IMR-90 (cell line): ENCODE measurements at regions not wholly inside any gene's neighbourhood (a gene's known extent, or its start where the extent isn't known, plus 50 kb on each side); places are given as distances from the start of the nearest gene placed in this dataset.

Experiments used
- ATAC-seq: fragments of 200-7000 bp; cut with Tn5 transposase; 2 replicates; pipeline ENCODE4 v1.9.1; 2020; ENCODE audit warnings: low read depth, mild to moderate bottlenecking, moderate library complexity
- BruUV-seq: library from RNA; stranded (reverse); fragments of 400-500 nt; replicated peaks from 2 replicates; lab custom pipeline; 2021; lab: Mats Ljungman, UMichigan
- CTCF ChIA-PET: fragments of 300-600 bp; formaldehyde crosslinking; extraction: SDS; loops from one replicate; lab custom pipeline; 2021; ENCODE audit warnings: antibody characterized with exemption; lab: Yijun Ruan, JAX
- POLR2A ChIA-PET: fragments of 300-600 bp; sonication (Branson Sonifier 250); formaldehyde crosslinking; loops from one replicate; lab custom pipeline; 2022; ENCODE audit warnings: antibody characterized with exemption; ENCODE audit not compliant: unreplicated experiment; lab: Charles Lee
- DNase-seq: peaks from one replicate; pipeline ENCODE4 v3.0.0; 2013
- H2AFZ ChIP-seq: replicated peaks from 2 replicates; pipeline ENCODE3; 2013; ENCODE audit warnings: low read length, mild to moderate bottlenecking; ENCODE audit not compliant: poor library complexity
- H2AK5ac ChIP-seq: 2 replicates; pipeline ENCODE4 v1.6.1; 2013; ENCODE audit warnings: low read depth, low read length, inconsistent platforms
- H2AK9ac ChIP-seq: replicated peaks from 2 replicates; pipeline ENCODE3; 2013; ENCODE audit warnings: mild to moderate bottlenecking, low read depth, low read length, moderate library complexity; ENCODE audit not compliant: poor library complexity
- H2BK120ac ChIP-seq: 2 replicates; pipeline ENCODE4 v1.6.1; 2013; ENCODE audit warnings: low read depth, low read length, inconsistent platforms
- H2BK15ac ChIP-seq: 3 replicates; pipeline ENCODE4 v1.6.1; 2013; ENCODE audit warnings: low read depth, low read length, inconsistent platforms
- H2BK20ac ChIP-seq: 2 replicates; pipeline ENCODE4 v1.6.1; 2013; ENCODE audit warnings: low read depth, mild to moderate bottlenecking, inconsistent platforms, low read length, moderate library complexity
- H2BK5ac ChIP-seq: 2 replicates; pipeline ENCODE4 v1.6.1; 2013; ENCODE audit warnings: mild to moderate bottlenecking, low read depth, low read length, inconsistent platforms; ENCODE audit not compliant: poor library complexity, severe bottlenecking
- H3K14ac ChIP-seq: replicated peaks from 2 replicates; pipeline ENCODE4 v1.6.1; 2013; ENCODE audit warnings: low read depth, low read length, inconsistent platforms
- H3K18ac ChIP-seq: 2 replicates; pipeline ENCODE4 v1.6.1; 2013; ENCODE audit warnings: low read depth, low read length, control low read depth
- H3K23ac ChIP-seq: 2 replicates; pipeline ENCODE4 v1.6.1; 2013; ENCODE audit warnings: low read depth, low read length, inconsistent platforms
- H3K27ac ChIP-seq: 2 replicates; pipeline ENCODE4 v1.5.1; 2013; ENCODE audit warnings: mild to moderate bottlenecking, control low read depth, low read length; ENCODE audit not compliant: insufficient read depth
- H3K27me3 ChIP-seq: 2 replicates; pipeline ENCODE4 v1.6.1; 2013; ENCODE audit warnings: low read length; ENCODE audit not compliant: control insufficient read depth, insufficient read depth
- H3K36me3 ChIP-seq: 2 replicates; pipeline ENCODE4 v1.6.1; 2013; ENCODE audit warnings: low read length, mixed read lengths; ENCODE audit not compliant: control insufficient read depth, insufficient read depth
- H3K4ac ChIP-seq: 2 replicates; pipeline ENCODE4 v1.6.1; 2013; ENCODE audit warnings: low read depth, low read length, inconsistent platforms
- H3K4me1 ChIP-seq: 2 replicates; pipeline ENCODE4 v1.6.1; 2013; ENCODE audit warnings: low read length, mixed read lengths; ENCODE audit not compliant: control insufficient read depth, insufficient read depth
- H3K4me2 ChIP-seq: 2 replicates; pipeline ENCODE4 v1.6.1; 2013; ENCODE audit warnings: low read depth, mild to moderate bottlenecking, control low read depth, low read length, moderate library complexity
- H3K4me3 ChIP-seq: 2 replicates; pipeline ENCODE4 v1.5.1; 2013; ENCODE audit warnings: low read depth, mild to moderate bottlenecking, control low read depth, low read length, moderate library complexity; ENCODE audit not compliant: insufficient read depth
- H3K56ac ChIP-seq: 2 replicates; pipeline ENCODE4 v1.6.1; 2013; ENCODE audit warnings: low read length, inconsistent platforms; ENCODE audit not compliant: insufficient read depth; ENCODE audit errors: extremely low read depth
- H3K79me1 ChIP-seq, 2 experiments: 2 replicates each; pipeline ENCODE4 v1.6.1; 2013; ENCODE audit warnings: low read length in 2 of 2, inconsistent platforms in 1 of 2, low read depth in 1 of 2
- H3K9ac ChIP-seq: 2 replicates; pipeline ENCODE4 v1.6.1; 2013; ENCODE audit warnings: low read depth, low read length, control low read depth
- H3K9me1 ChIP-seq: 2 replicates; pipeline ENCODE4 v1.6.1; 2013; ENCODE audit warnings: low read length, inconsistent platforms; ENCODE audit not compliant: insufficient read depth
- H3K9me3 ChIP-seq: 2 replicates; pipeline ENCODE4 v1.6.1; 2013; ENCODE audit warnings: low read length; ENCODE audit not compliant: control insufficient read depth, insufficient read depth
- H4K20me1 ChIP-seq: 2 replicates; pipeline ENCODE4 v1.6.1; 2013; ENCODE audit warnings: low read length, inconsistent platforms; ENCODE audit not compliant: insufficient read depth
- H4K5ac ChIP-seq: 2 replicates; pipeline ENCODE4 v1.6.1; 2013; ENCODE audit warnings: mild to moderate bottlenecking, low read depth, low read length, control low read depth
- H4K8ac ChIP-seq, 2 experiments: 2 replicates each; pipeline ENCODE4 v1.6.1; 2013; ENCODE audit warnings: low read depth in 2 of 2, low read length in 2 of 2, control low read depth in 1 of 2, inconsistent platforms in 1 of 2
- H4K91ac ChIP-seq: 2 replicates; pipeline ENCODE4 v1.6.1; 2013; ENCODE audit warnings: low read depth, low read length, inconsistent platforms; ENCODE audit not compliant: insufficient read depth
- BHLHE40 ChIP-seq: fragments of 150-350 bp; IDR thresholded peaks from 2 replicates; pipeline ENCODE4 v1.6.1; 2016; ENCODE audit warnings: mild to moderate bottlenecking, low read depth, low read length
- CEBPB ChIP-seq: IDR thresholded peaks from 2 replicates; pipeline ENCODE4 v1.6.1; 2012; ENCODE audit warnings: low read depth, low read length, improper control_type of control experiment
- CHD1 ChIP-seq: IDR thresholded peaks from 2 replicates; pipeline ENCODE4 v1.6.1; 2012; ENCODE audit warnings: low read depth, low read length, improper control_type of control experiment
- CTCF ChIP-seq: conservative IDR thresholded peaks from 2 replicates; pipeline ENCODE4 v1.5.1; 2012; ENCODE audit warnings: mild to moderate bottlenecking, low read depth, low read length, improper control_type of control experiment
- ELK1 ChIP-seq: fragments of 150-350 bp; IDR thresholded peaks from 2 replicates; pipeline ENCODE4 v1.6.1; 2016; ENCODE audit warnings: low read depth, mild to moderate bottlenecking, low read length, moderate library complexity, borderline replicate concordance
- FOS ChIP-seq: fragments of 150-350 bp; IDR thresholded peaks from 2 replicates; pipeline ENCODE4 v1.6.1; 2016; ENCODE audit warnings: low read depth, low read length
- MAFK ChIP-seq: IDR thresholded peaks from 2 replicates; pipeline ENCODE4 v1.6.1; 2012; ENCODE audit warnings: low read depth, low read length, improper control_type of control experiment
- MAZ ChIP-seq: IDR thresholded peaks from 2 replicates; pipeline ENCODE4 v1.6.1; 2012; ENCODE audit warnings: low read depth, mild to moderate bottlenecking, low read length, improper control_type of control experiment, moderate library complexity, borderline replicate concordance
- MXI1 ChIP-seq: IDR thresholded peaks from 2 replicates; pipeline ENCODE4 v1.6.1; 2012; ENCODE audit warnings: low read depth, mild to moderate bottlenecking, low read length, moderate library complexity, borderline replicate concordance
- NFE2L2 ChIP-seq: fragments of 150-350 bp; IDR thresholded peaks from 2 replicates; pipeline ENCODE4 v1.6.1; 2016; ENCODE audit warnings: low read depth, mild to moderate bottlenecking, low read length
- POLR2A ChIP-seq: IDR thresholded peaks from 2 replicates; pipeline ENCODE4 v1.6.1; 2012; ENCODE audit warnings: mild to moderate bottlenecking, low read depth, low read length
- RAD21 ChIP-seq: IDR thresholded peaks from 2 replicates; pipeline ENCODE4 v1.6.1; 2012; ENCODE audit warnings: low read length, improper control_type of control experiment
- RCOR1 ChIP-seq: IDR thresholded peaks from 2 replicates; pipeline ENCODE4 v1.6.1; 2012; ENCODE audit warnings: mild to moderate bottlenecking, low read length, improper control_type of control experiment; ENCODE audit not compliant: insufficient replicate concordance
- RFX5 ChIP-seq: IDR thresholded peaks from 2 replicates; pipeline ENCODE4 v1.8.0; 2012; ENCODE audit warnings: low read depth, mild to moderate bottlenecking, low read length, moderate library complexity
- SMC3 ChIP-seq: fragments of 150-350 bp; IDR thresholded peaks from 2 replicates; pipeline ENCODE4 v1.6.1; 2016; ENCODE audit warnings: low read depth, mild to moderate bottlenecking, antibody characterized with exemption, low read length, moderate library complexity
- USF2 ChIP-seq: fragments of 150-350 bp; IDR thresholded peaks from 2 replicates; pipeline ENCODE4 v1.6.1; 2017; ENCODE audit warnings: mild to moderate bottlenecking, antibody characterized with exemption, low read length, low read depth
- WGBS, 2 experiments: methylation state at CpG; one replicate each; pipeline versions ENCODE4 v1.1.5 to v1.1.7; 2013; ENCODE audit warnings: missing lambda C conversion rate in 2 of 2; ENCODE audit not compliant: insufficient read length in 1 of 2; ENCODE audit errors: extremely low coverage in 2 of 2; 5-methylcytosine and 5-hydroxymethylcytosine counted together
- dilution Hi-C: fragments of 300-500 bp; cut with HindIII; formaldehyde crosslinking; loops from one replicate; pipeline ENCODE4 v1.14.3; 2018; ENCODE audit warnings: low sequenced_read_pairs; ENCODE audit not compliant: unreplicated experiment
- in situ Hi-C: fragments of 300-500 bp; cut with MboI; formaldehyde crosslinking; loops from 3 replicates; pipeline ENCODE4 v1.14.3; 2019; ENCODE audit warnings: low sequenced_read_pairs, inconsistent platforms, mixed read lengths
- intact Hi-C: fragments of 100-400 bp; cut with micrococcal nuclease; formaldehyde crosslinking; loops from 2 replicates; pipeline ENCODE4 v1.10.0; 2022

- H3K18ac ChIP-seq, result no peak overlapping the region
- no peak overlapping the region for H3K27ac ChIP-seq
- H3K4ac ChIP-seq, result no peak overlapping the region
- in situ Hi-C loops (no loop called here), intact Hi-C loops (no loop called here), dilution Hi-C loops (no loop called here)
- H2BK20ac ChIP-seq, result no peak overlapping the region
- H2BK15ac ChIP-seq, result no peak overlapping the region
- no peak overlapping the region for H3K4me2 ChIP-seq
- no peak overlapping the region for H2AK5ac ChIP-seq
- no peak overlapping the region for H2AK9ac ChIP-seq
- no peaks in the 10 kb centered on the region for H3K79me1 ChIP-seq
- no peak overlapping the region for H2AFZ ChIP-seq
- ChIA-PET CTCF (no interaction called here), POLR2A (no interaction called here)
- no peaks in the 10 kb centered on the region for H4K20me1 ChIP-seq
- H2BK5ac ChIP-seq, result no peak overlapping the region
- H4K8ac ChIP-seq, result no peak overlapping the region
- H3K56ac ChIP-seq, result no peak overlapping the region
- no peaks in the 10 kb centered on the region for H3K36me3 ChIP-seq
- no peak overlapping the region for H3K23ac ChIP-seq
- no peak overlapping the region for H3K14ac ChIP-seq
- H3K4me3 ChIP-seq, result no peak overlapping the region
- H3K27me3 ChIP-seq, result no peaks in the 10 kb centered on the region; the same call in 1 of the 2 replicates
- H3K4me1 ChIP-seq, result peaks cover 17% of the 10 kb centered on the region
- no peak overlapping the region for H4K5ac ChIP-seq
- peaks cover 24% of the 10 kb centered on the region for H3K9me1 ChIP-seq
- H3K9me3 ChIP-seq, result no peaks in the 10 kb centered on the region
- DNase-seq (no peak), ATAC-seq (no peak)
- no peak overlapping the region for H4K91ac ChIP-seq
- 25% methylated on average over 1 of the region's 4 CpGs; no CpG with 5 or more reads in 1 of the 2 experiments for WGBS, 2 experiments
- TF ChIP-seq USF2 (no peak), SMC3 (no peak), BHLHE40 (no peak), POLR2A (no peak), MAZ (no peak), FOS (no peak), ELK1 (no peak), CTCF (no peak), MXI1 (no peak), CEBPB (no peak), RAD21 (no peak), CHD1 (no peak), RCOR1 (no peak), NFE2L2 (no peak), RFX5 (no peak), MAFK (no peak)
- no peak overlapping the region for H3K9ac ChIP-seq
- H2BK120ac ChIP-seq, result no peak overlapping the region
- BruUV-seq, result no TSS peak
Observed at GRCh38 chr1:9435153-9435636, 104.1 kb upstream of the SLC25A33 start.
